SK-N-SH (cell line): ENCODE measurements at regions not wholly inside any gene's neighbourhood (a gene's known extent, or its start where the extent isn't known, plus 50 kb on each side); places are given as distances from the start of the nearest gene placed in this dataset.

Experiments
- CTCF ChIA-PET: fragments of 300-600, 350-600 bp; formaldehyde crosslinking; extraction: SDS; loops from one replicate; lab custom pipeline; 2021; lab: Yijun Ruan, JAX
- POLR2A ChIA-PET: fragments of 350-600 bp; sonication (Branson Sonifier 250); formaldehyde crosslinking; extraction: SDS; loops from one replicate; lab custom pipeline; 2020; ENCODE audit warnings: antibody characterized with exemption, inconsistent platforms; lab: Yijun Ruan, JAX
- DNase-seq: peaks from one replicate; pipeline ENCODE4 v3.0.0; 2012
- H2AFZ ChIP-seq: fragments of 200-600 bp; sonication (generic); 2 replicates; pipeline ENCODE4 v1.8.1; 2016; ENCODE audit warnings: antibody characterized with exemption, mild to moderate bottlenecking, low read depth
- H3F3A ChIP-seq: fragments of 200-600 bp; sonication (generic); replicated peaks from 2 replicates; pipeline ENCODE3; 2016; ENCODE audit warnings: antibody characterized with exemption, mild to moderate bottlenecking; ENCODE audit not compliant: insufficient read depth
- H3K27ac ChIP-seq, 2 experiments: fragments of 200-500 bp in 1 of 2; fragments of 200-600 bp in 1 of 2; sonication (Bioruptor generic) in 1 of 2; sonication (generic), shearing (Covaris generic) in 1 of 2; 2 replicates each; pipeline versions ENCODE4 v1.5.1 to v1.6.1; 2014 to 2016; ENCODE audit warnings: low read depth in 2 of 2, inconsistent platforms in 1 of 2, low read length in 1 of 2, mild to moderate bottlenecking in 1 of 2, mixed read lengths in 1 of 2
- H3K27me3 ChIP-seq: fragments of 200-600 bp; sonication (generic), shearing (Covaris generic); 2 replicates; pipeline ENCODE4 v1.6.1; 2016; ENCODE audit warnings: mixed run types; ENCODE audit not compliant: insufficient read depth
- H3K36me3 ChIP-seq, 2 experiments: fragments of 200-500 bp in 1 of 2; fragments of 200-600 bp in 1 of 2; sonication (Bioruptor generic) in 1 of 2; sonication (generic) in 1 of 2; replicated peaks in 1 of 2; 2 replicates each; pipeline versions ENCODE3 to v1.5.1; 2014 to 2016; ENCODE audit warnings: low read length in 1 of 2, mild to moderate bottlenecking in 1 of 2; ENCODE audit not compliant: insufficient read depth in 2 of 2, control insufficient read depth in 1 of 2
- H3K4me1 ChIP-seq, 2 experiments: fragments of 200-500 bp in 1 of 2; fragments of 200-600 bp in 1 of 2; sonication (Bioruptor generic) in 1 of 2; sonication (generic), shearing (Covaris generic) in 1 of 2; 2 replicates each; pipeline versions ENCODE4 v1.5.1 to v1.6.1; 2014 to 2016; ENCODE audit warnings: low read depth in 1 of 2, low read length in 1 of 2, mixed run types in 1 of 2; ENCODE audit not compliant: insufficient read depth in 2 of 2, control insufficient read depth in 1 of 2
- H3K4me2 ChIP-seq: fragments of 200-600 bp; sonication (generic), shearing (Covaris generic); 2 replicates; pipeline ENCODE4 v1.6.1; 2017; ENCODE audit warnings: mixed run types
- H3K4me3 ChIP-seq, 2 experiments: fragments of 200-500 bp in 1 of 2; fragments of 200-600 bp in 1 of 2; sonication (Bioruptor generic) in 1 of 2; sonication (generic), shearing (Covaris generic) in 1 of 2; 2 replicates each; pipeline versions ENCODE4 v1.5.1 to v1.8.1; 2014 to 2016; ENCODE audit warnings: low read depth in 2 of 2, inconsistent platforms in 1 of 2, low read length in 1 of 2, mild to moderate bottlenecking in 1 of 2, mixed read lengths in 1 of 2, moderate library complexity in 1 of 2
- H3K79me2 ChIP-seq: fragments of 200-600 bp; sonication (generic); 2 replicates; pipeline ENCODE4 v1.8.1; 2017; ENCODE audit warnings: mild to moderate bottlenecking; ENCODE audit not compliant: insufficient read depth
- H3K9ac ChIP-seq: fragments of 200-600 bp; sonication (generic); 2 replicates; pipeline ENCODE4 v1.6.1; 2017; ENCODE audit warnings: mixed run types
- H3K9me2 ChIP-seq: fragments of 200-600 bp; sonication (generic); 2 replicates; pipeline ENCODE4 v1.6.1; 2017; ENCODE audit warnings: mixed run types
- H3K9me3 ChIP-seq: fragments of 200-600 bp; sonication (generic); 2 replicates; pipeline ENCODE4 v1.6.1; 2017; ENCODE audit warnings: mixed run types, mild to moderate bottlenecking, moderate library complexity
- H4K20me1 ChIP-seq: fragments of 200-600 bp; sonication (generic); 2 replicates; pipeline ENCODE4 v1.6.1; 2017; ENCODE audit warnings: mild to moderate bottlenecking, mixed run types; ENCODE audit not compliant: insufficient read depth
- FOSL2 ChIP-seq: IDR thresholded peaks from 2 replicates; pipeline ENCODE4 v1.4.0; 2012; ENCODE audit warnings: low read depth, mild to moderate bottlenecking, moderate library complexity, borderline replicate concordance
- FOXJ3 ChIP-seq: sonication (generic); formaldehyde crosslinking; IDR thresholded peaks from 2 replicates; pipeline ENCODE4 v1.5.1; 2020; ENCODE audit warnings: mild to moderate bottlenecking, missing genetic modification reagents
- GABPA ChIP-seq: IDR thresholded peaks from 2 replicates; pipeline ENCODE4 v1.4.0; 2012; ENCODE audit warnings: low read depth, mild to moderate bottlenecking
- GATA2 ChIP-seq: sonication (generic); formaldehyde crosslinking; IDR thresholded peaks from 2 replicates; pipeline ENCODE4 v1.5.0; 2020; ENCODE audit warnings: mild to moderate bottlenecking, missing genetic modification reagents
- IRF3 ChIP-seq: fragments of 150-350 bp; IDR thresholded peaks from 2 replicates; pipeline ENCODE4 v1.6.1; 2016; ENCODE audit warnings: mild to moderate bottlenecking, low read depth, low read length
- MEF2A ChIP-seq: IDR thresholded peaks from 2 replicates; pipeline ENCODE4 v1.4.0; 2012; ENCODE audit warnings: low read depth, borderline replicate concordance
- MXI1 ChIP-seq: IDR thresholded peaks from 2 replicates; pipeline ENCODE4 v1.6.1; 2012; ENCODE audit warnings: mild to moderate bottlenecking, low read depth, low read length, improper control_type of control experiment
- PBX3 ChIP-seq: IDR thresholded peaks from 2 replicates; pipeline ENCODE4; 2012
- POLR2AphosphoS5 ChIP-seq: IDR thresholded peaks from 2 replicates; pipeline ENCODE4 v1.6.1; 2012; ENCODE audit warnings: low read depth, low read length
- SIN3A ChIP-seq: IDR thresholded peaks from 2 replicates; pipeline ENCODE4 v1.6.1; 2012; ENCODE audit warnings: low read depth, mild to moderate bottlenecking, low read length, moderate library complexity, borderline replicate concordance
- SMC3 ChIP-seq: IDR thresholded peaks from 2 replicates; pipeline ENCODE4 v1.6.1; 2012; ENCODE audit warnings: low read depth, low read length, improper control_type of control experiment
- TCF12 ChIP-seq: IDR thresholded peaks from 2 replicates; pipeline ENCODE4 v1.4.0; 2012
- TEAD4 ChIP-seq: IDR thresholded peaks from 2 replicates; pipeline ENCODE4 v1.4.0; 2012; ENCODE audit warnings: mild to moderate bottlenecking, borderline replicate concordance; ENCODE audit not compliant: insufficient read depth
- USF2 ChIP-seq: fragments of 150-350 bp; IDR thresholded peaks from 2 replicates; pipeline ENCODE4 v1.6.1; 2017; ENCODE audit warnings: antibody characterized with exemption, low read length, low read depth, borderline replicate concordance
- YY1 ChIP-seq: IDR thresholded peaks from 2 replicates; pipeline ENCODE4 v1.4.0; 2012; ENCODE audit warnings: low read depth, mild to moderate bottlenecking
- WGBS: methylation state at CpG from one replicate; pipeline ENCODE4 v1.1.6; 2017; ENCODE audit warnings: low lambda C conversion rate; 5-methylcytosine and 5-hydroxymethylcytosine counted together
- TF ChIP-seq, protein P1 (sequence below): fragments of 200-600 bp; sonication (generic); IDR thresholded peaks from 2 replicates; pipeline ENCODE4 v1.6.1; 2017; ENCODE audit warnings: antibody characterized with exemption, mild to moderate bottlenecking, moderate library complexity
- TF ChIP-seq, protein P2 (sequence below): IDR thresholded peaks from 2 replicates; pipeline ENCODE4 v1.4.0; 2012; ENCODE audit warnings: low read depth

DNA sequence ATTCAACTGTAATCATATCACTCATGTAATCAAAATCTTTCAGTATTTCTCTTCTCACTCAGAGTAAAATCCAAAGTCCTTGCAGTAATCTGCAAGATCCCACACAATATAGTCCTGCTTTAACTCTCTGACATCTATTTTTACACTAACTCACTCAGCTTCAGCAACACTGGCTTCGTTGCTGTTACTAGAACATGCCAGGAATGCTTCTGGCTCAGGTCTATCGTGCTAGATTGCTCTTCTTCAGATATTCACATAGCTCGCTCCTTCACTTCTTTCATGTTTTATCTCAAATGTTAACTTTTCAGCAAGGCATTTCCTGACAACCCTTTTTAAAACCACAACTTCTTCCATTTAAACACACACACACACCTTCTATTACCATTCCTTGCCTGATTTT is 331.7 kb upstream of the HTR2C start:
- POLR2A ChIA-PET = interaction anchor here (0.6 kb wide), 1 partner anchor 9 kb away, joined by 3 read pairs; no protein-coding TSS in a partner anchor
- no peak for TF ChIP-seq MXI1
- no peak for TF ChIP-seq TCF12
- no peak for TF ChIP-seq SMC3
- TF ChIP-seq IRF3 = no peak
- no peak for TF ChIP-seq SIN3A
- no peak for TF ChIP-seq FOSL2
- TF ChIP-seq USF2 = no peak
- no peak for TF ChIP-seq POLR2AphosphoS5
- no peak for TF ChIP-seq PBX3
- TF ChIP-seq, protein P1, sequence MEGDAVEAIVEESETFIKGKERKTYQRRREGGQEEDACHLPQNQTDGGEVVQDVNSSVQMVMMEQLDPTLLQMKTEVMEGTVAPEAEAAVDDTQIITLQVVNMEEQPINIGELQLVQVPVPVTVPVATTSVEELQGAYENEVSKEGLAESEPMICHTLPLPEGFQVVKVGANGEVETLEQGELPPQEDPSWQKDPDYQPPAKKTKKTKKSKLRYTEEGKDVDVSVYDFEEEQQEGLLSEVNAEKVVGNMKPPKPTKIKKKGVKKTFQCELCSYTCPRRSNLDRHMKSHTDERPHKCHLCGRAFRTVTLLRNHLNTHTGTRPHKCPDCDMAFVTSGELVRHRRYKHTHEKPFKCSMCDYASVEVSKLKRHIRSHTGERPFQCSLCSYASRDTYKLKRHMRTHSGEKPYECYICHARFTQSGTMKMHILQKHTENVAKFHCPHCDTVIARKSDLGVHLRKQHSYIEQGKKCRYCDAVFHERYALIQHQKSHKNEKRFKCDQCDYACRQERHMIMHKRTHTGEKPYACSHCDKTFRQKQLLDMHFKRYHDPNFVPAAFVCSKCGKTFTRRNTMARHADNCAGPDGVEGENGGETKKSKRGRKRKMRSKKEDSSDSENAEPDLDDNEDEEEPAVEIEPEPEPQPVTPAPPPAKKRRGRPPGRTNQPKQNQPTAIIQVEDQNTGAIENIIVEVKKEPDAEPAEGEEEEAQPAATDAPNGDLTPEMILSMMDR = no peak
- no peak for TF ChIP-seq TEAD4
- no peak for TF ChIP-seq FOXJ3
- TF ChIP-seq YY1 = no peak
- TF ChIP-seq, protein P2, sequence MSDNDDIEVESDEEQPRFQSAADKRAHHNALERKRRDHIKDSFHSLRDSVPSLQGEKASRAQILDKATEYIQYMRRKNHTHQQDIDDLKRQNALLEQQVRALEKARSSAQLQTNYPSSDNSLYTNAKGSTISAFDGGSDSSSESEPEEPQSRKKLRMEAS = no peak
- no peak for TF ChIP-seq GABPA
- TF ChIP-seq MEF2A = no peak
- TF ChIP-seq GATA2 (CRISPR knock-in tag) = no peak
- TF ChIP-seq, all 33 proteins: peak for 0
- no peaks in the 10 kb centered on the region for H3K36me3 ChIP-seq
- H4K20me1 ChIP-seq = no peaks in the 10 kb centered on the region
- CTCF ChIA-PET = no interaction called here
- H3K4me2 ChIP-seq = no peak overlapping the region
- no peak overlapping the region for H3K4me3 ChIP-seq
- H3K4me1 ChIP-seq = no peaks in the 10 kb centered on the region
- 25% methylated on average over 3 of the region's 3 CpGs for WGBS
- H3K9ac ChIP-seq = no peak overlapping the region
- no peaks in the 10 kb centered on the region for H3F3A ChIP-seq
- no peaks in the 10 kb centered on the region for H3K9me3 ChIP-seq
- peaks cover 16% of the 10 kb centered on the region for H3K27me3 ChIP-seq
- H3K9me2 ChIP-seq = no peaks in the 10 kb centered on the region
- DNase-seq = no peak
- no peak overlapping the region for H3K27ac ChIP-seq
- H3K79me2 ChIP-seq = no peaks in the 10 kb centered on the region
- no peak overlapping the region for H2AFZ ChIP-seq
